ENCODE measurements at regions not wholly inside any gene's neighbourhood (a gene's known extent, or its start where the extent isn't known, plus 50 kb on each side); places are given as distances from the start of the nearest gene placed in this dataset.

GRCh38 chr1:103905363-103905762 is 155.7 kb downstream of the AMY1C start:
- Mint-ChIP-seq H3K4me1 (ENCODE audit: unreplicated experiment) (no peaks in the 10 kb centered on the region), H3K4me3 (ENCODE audit: unreplicated experiment) (no peak overlapping the region), H3K27ac (ENCODE audit: unreplicated experiment) (no peak overlapping the region), H3K9me3 (ENCODE audit: unreplicated experiment) (no peaks in the 10 kb centered on the region), H3K27me3 (ENCODE audit: unreplicated experiment) (peaks cover 2% of the 10 kb centered on the region), H3K36me3 (ENCODE audit: low read depth, unreplicated experiment) (no peaks in the 10 kb centered on the region)
- DNase-seq (ENCODE audit: low spot score), result no peak
- no peak for TF ChIP-seq CTCF (IDR thresholded peaks at IDR 0.05; ENCODE audit: unreplicated experiment)

GRCh38 chr1:103911450-103911849 is 161.8 kb downstream of the AMY1C start:
- Mint-ChIP-seq H3K36me3 (ENCODE audit: low read depth, unreplicated experiment) (no peaks in the 10 kb centered on the region), H3K27ac (ENCODE audit: unreplicated experiment) (no peak overlapping the region), H3K4me1 (ENCODE audit: unreplicated experiment) (no peaks in the 10 kb centered on the region), H3K27me3 (ENCODE audit: unreplicated experiment) (no peaks in the 10 kb centered on the region), H3K4me3 (ENCODE audit: unreplicated experiment) (no peak overlapping the region), H3K9me3 (ENCODE audit: unreplicated experiment) (no peaks in the 10 kb centered on the region)
- DNase-seq (ENCODE audit: low spot score), result no peak
- TF ChIP-seq CTCF (IDR thresholded peaks at IDR 0.05; ENCODE audit: unreplicated experiment), result no peak

- H3K27ac Mint-ChIP-seq (ENCODE audit: unreplicated experiment), result no peak overlapping the region
- no peak for DNase-seq (ENCODE audit: low spot score)
- no peak for TF ChIP-seq CTCF (IDR thresholded peaks at IDR 0.05; ENCODE audit: unreplicated experiment)
- no peaks in the 10 kb centered on the region for H3K36me3 Mint-ChIP-seq (ENCODE audit: low read depth, unreplicated experiment)
- H3K4me1 Mint-ChIP-seq (ENCODE audit: unreplicated experiment), result no peaks in the 10 kb centered on the region
- no peaks in the 10 kb centered on the region for H3K27me3 Mint-ChIP-seq (ENCODE audit: unreplicated experiment)
- no peak overlapping the region for H3K4me3 Mint-ChIP-seq (ENCODE audit: unreplicated experiment)
- no peaks in the 10 kb centered on the region for H3K9me3 Mint-ChIP-seq (ENCODE audit: unreplicated experiment)
These were observed 168.1 kb downstream of the AMY1C start for GRCh38 chr1:103917795-103918194.

GRCh38 chr1:103931891-103932290 is 182.2 kb downstream of the AMY1C start:
- Mint-ChIP-seq H3K27me3 (ENCODE audit: unreplicated experiment) (no peaks in the 10 kb centered on the region), H3K27ac (ENCODE audit: unreplicated experiment) (no peak overlapping the region), H3K4me1 (ENCODE audit: unreplicated experiment) (no peaks in the 10 kb centered on the region), H3K9me3 (ENCODE audit: unreplicated experiment) (no peaks in the 10 kb centered on the region), H3K4me3 (ENCODE audit: unreplicated experiment) (no peak overlapping the region), H3K36me3 (ENCODE audit: low read depth, unreplicated experiment) (no peaks in the 10 kb centered on the region)
- TF ChIP-seq CTCF (IDR thresholded peaks at IDR 0.05; ENCODE audit: unreplicated experiment), result no peak
- no peak for DNase-seq (ENCODE audit: low spot score)

GRCh38 chr1:103937763-103938357 is 188.2 kb downstream of the AMY1C start:
- no peak overlapping the region for H3K4me3 Mint-ChIP-seq (ENCODE audit: unreplicated experiment)

More at GRCh38 chr1:103937763-103938357, 188.2 kb downstream of the AMY1C start:
- Mint-ChIP-seq H3K27ac (ENCODE audit: unreplicated experiment) (no peak overlapping the region), H3K9me3 (ENCODE audit: unreplicated experiment) (no peaks in the 10 kb centered on the region), H3K36me3 (ENCODE audit: low read depth, unreplicated experiment) (no peaks in the 10 kb centered on the region), H3K4me1 (ENCODE audit: unreplicated experiment) (peaks cover 11% of the 10 kb centered on the region), H3K27me3 (ENCODE audit: unreplicated experiment) (no peaks in the 10 kb centered on the region)
- no peak for DNase-seq (ENCODE audit: low spot score)
- no peak for TF ChIP-seq CTCF (IDR thresholded peaks at IDR 0.05; ENCODE audit: unreplicated experiment)
